ENCODE measurements at regions not wholly inside any gene's neighbourhood (a gene's known extent, or its start where the extent isn't known, plus 50 kb on each side); places are given as distances from the start of the nearest gene placed in this dataset.

DNA sequence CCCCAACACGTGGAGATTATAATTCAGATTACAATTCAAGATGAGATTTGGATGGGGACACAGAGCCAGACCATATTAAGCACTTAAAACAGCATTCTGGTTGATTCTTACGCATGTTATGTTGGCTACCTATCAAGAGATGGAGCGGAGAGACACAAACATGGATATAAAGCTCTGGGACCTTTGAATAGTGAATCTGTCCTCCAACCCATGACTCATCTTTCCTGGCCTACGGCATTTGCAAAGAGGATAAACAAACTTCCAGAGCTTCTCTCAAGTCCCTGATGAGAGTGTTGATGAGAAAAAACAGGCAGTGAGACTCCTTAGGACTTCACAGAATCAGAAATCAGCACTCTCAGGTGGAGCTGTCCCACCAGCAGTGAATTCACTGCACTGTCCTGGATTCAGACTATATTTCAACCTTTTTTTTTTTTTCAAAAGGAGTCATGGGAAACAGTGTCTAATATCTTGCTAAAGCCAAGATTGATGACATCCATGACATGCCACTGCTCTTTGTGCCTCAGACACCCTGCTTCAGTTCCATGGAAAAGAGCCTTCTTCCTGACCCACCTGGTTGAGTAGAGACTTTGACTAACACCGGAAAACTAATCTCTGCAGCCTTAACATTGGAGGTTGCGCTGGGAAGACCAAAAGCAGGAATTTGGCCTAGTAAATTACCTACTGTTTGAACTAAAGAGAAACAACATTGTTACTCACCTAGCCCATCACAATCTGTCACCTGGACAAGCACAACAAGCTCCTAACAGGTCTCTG lies 62.1 kb upstream of the NPAS2 start:
- DNase-seq (ENCODE audit: low spot score in 2 of 2) (no peak), ATAC-seq (no peak)
- H3K27ac Mint-ChIP-seq = no peak overlapping the region
- peaks cover 0 to 7% of the 10 kb centered on the region in 2 donors for H3K36me3 Mint-ChIP-seq
- H3K9me3 Mint-ChIP-seq = peaks cover 3 to 15% of the 10 kb centered on the region in 2 donors

DNA sequence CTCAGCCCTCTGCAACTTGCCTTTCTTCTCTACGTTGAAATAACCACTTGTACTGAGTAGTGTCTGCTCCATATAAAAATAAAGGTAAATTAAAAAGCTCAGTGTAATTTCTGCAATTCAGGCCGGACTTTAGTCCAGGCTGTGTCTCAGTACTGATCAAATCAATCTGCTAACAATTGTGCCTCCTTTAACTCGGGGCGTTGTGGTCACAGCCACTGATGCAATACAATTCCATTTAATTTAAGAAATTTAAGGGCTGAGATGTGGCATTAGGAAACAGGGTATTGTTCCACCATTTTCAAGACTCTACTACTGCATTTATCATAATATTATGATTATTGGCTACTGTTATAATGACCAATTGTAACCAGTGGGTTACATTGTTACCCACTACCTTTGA lies 60.0 kb upstream of the NPAS2 start:
- Mint-ChIP-seq H3K27ac (no peak overlapping the region), H3K9me3 (peaks cover 3 to 19% of the 10 kb centered on the region in 2 donors), H3K36me3 (peaks cover 0 to 14% of the 10 kb centered on the region in 2 donors)
- ATAC-seq (no peak), DNase-seq (ENCODE audit: low spot score in 2 of 2) (no peak)

DNA sequence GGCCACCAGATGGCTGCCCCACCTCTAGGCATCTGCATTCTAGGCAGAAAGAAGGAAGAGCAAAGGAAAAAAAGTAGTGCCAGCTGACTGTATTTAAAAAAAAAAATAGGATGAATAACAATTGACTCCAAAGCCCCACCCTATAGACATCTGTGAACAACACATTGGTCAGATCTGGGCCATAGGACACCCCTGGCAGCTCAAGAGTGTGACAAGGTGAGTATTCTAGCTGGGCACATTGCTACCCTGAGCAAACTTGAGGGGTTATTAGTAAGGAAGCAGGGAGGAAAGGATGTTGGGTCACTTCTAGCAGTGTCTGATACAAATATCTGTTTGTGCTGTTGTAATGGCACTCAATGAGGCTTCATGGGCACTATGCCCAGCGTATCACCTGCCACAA lies 58.6 kb upstream of the NPAS2 start:
- H3K9me3 Mint-ChIP-seq = peaks cover 3 to 14% of the 10 kb centered on the region in 2 donors
- no peak overlapping the region for H3K27ac Mint-ChIP-seq
- peaks cover 0 to 14% of the 10 kb centered on the region in 2 donors for H3K36me3 Mint-ChIP-seq
- ATAC-seq (no peak), DNase-seq (ENCODE audit: low spot score in 2 of 2) (no peak)

DNA sequence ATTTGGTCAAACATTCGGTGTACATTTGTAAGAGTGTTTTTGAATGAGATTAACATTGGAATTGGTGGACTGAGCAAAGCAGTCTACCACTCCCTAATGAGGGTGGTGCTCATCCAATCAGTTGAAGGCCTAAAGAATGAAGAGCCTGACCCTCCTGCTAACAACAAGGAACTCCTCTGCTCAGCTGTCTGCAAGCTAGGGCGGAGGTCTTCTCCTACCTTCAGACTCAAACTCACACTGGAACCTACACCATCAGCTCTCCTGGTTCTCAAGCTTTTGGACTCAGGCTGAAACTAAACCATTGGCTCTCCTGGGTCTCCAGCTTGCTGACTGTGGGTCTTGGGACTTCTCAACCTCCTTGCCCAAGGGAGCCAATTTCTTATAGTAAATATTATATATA lies 55.5 kb upstream of the NPAS2 start:
- peaks cover 0 to 4% of the 10 kb centered on the region in 2 donors for H3K9me3 Mint-ChIP-seq
- no peak for ATAC-seq
- H3K36me3 Mint-ChIP-seq = peaks cover 0 to 6% of the 10 kb centered on the region in 2 donors
- DNase-seq (ENCODE audit: low spot score in 2 of 2) = no peak
- no peak overlapping the region for H3K27ac Mint-ChIP-seq

DNA sequence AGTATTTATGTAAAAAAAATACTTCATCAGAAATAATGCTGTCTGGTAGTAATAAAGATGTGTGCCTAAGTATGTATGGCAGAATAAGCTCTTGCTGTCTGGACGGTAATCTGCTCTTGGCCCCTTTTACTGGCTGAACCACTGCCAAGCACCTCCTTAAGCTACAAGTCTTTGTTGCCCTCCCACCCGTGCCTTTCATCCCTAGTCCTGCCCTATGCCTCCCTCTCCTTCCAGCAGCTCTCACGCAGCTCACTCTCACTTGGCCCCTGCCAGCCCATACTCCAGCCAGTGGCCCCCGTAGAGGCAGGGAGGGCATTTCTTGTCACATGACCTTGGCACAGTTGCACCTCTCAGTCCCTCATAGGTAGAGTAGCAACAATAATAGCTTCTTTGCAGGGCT lies 54.5 kb upstream of the NPAS2 start:
- DNase-seq (ENCODE audit: low spot score in 2 of 2) (no peak), ATAC-seq (no peak)
- peaks cover 0 to 6% of the 10 kb centered on the region in 2 donors for H3K36me3 Mint-ChIP-seq
- peaks cover 0 to 4% of the 10 kb centered on the region in 2 donors for H3K9me3 Mint-ChIP-seq
- no peak overlapping the region for H3K27ac Mint-ChIP-seq

DNA sequence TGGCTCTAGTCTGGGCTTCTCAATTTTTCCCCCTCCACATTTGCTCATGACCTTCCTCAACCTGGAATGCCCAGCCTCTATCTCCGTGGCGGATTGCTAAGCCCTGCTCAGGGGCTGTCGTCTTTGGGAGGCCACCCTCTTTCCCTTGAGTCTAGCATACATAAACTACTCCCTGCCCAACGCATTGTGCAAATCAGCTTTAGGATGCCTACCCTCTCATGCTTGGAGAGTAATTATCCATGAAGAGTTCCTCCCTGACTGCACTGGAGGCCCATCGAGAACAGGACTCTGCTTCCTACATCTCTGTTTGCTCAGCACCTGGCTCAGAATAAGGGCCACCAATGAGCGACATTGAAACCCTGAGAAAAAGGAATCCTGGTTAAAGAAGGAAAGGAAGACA lies 53.7 kb upstream of the NPAS2 start:
- H3K36me3 Mint-ChIP-seq = peaks cover 0 to 6% of the 10 kb centered on the region in 2 donors
- no peak overlapping the region for H3K27ac Mint-ChIP-seq
- DNase-seq (ENCODE audit: low spot score in 2 of 2) (no peak), ATAC-seq (no peak)
- H3K9me3 Mint-ChIP-seq = peaks cover 0 to 4% of the 10 kb centered on the region in 2 donors

DNA sequence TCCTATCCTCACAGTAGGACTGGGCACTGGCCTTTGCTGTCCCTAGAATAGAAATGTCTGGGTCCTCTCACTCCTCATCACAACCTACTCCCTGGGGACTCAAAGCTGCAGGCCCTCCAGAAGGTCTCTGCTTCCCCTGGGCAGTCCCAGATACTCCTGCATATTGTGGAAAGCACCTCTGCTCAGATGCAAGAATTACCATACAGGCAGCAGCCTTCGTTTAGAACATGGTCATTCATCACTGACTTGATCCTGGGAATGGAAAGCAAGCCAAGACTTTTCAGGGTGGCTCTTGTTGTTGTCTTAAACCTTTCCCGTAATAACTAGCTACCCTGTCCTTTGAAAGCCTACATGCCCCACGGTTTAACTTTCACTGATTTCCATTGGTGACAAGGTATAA lies 53.1 kb upstream of the NPAS2 start:
- Mint-ChIP-seq H3K36me3 (peaks cover 0 to 6% of the 10 kb centered on the region in 2 donors), H3K9me3 (peaks cover 0 to 4% of the 10 kb centered on the region in 2 donors), H3K27ac (no peak overlapping the region)
- ATAC-seq (no peak), DNase-seq (ENCODE audit: low spot score in 2 of 2) (no peak)

DNA sequence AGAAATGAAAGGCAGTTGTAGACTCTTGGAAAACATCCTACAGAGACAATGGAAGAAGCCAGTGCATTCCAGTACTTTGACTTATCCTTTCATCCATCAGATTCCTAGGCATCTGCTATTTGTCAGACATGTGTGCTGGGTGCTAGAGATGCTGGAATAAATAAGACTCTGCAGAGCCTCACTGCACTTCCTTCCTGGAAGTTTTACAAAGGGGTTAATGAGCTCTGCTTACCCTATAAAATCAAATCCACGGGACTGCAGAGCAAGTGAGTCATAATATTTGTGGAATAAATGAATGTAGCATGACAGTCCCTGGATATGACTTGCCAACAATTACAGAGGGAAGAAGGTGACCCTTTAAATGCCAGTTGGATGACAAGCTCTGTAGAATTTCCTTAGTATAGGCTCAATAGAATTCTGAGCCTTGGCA lies 52.7 kb upstream of the NPAS2 start:
- ATAC-seq = no peak
- H3K9me3 Mint-ChIP-seq = peaks cover 0 to 4% of the 10 kb centered on the region in 2 donors
- no peak for DNase-seq (ENCODE audit: low spot score in 2 of 2)
- H3K27ac Mint-ChIP-seq = no peak overlapping the region
- peaks cover 0 to 6% of the 10 kb centered on the region in 2 donors for H3K36me3 Mint-ChIP-seq

DNA sequence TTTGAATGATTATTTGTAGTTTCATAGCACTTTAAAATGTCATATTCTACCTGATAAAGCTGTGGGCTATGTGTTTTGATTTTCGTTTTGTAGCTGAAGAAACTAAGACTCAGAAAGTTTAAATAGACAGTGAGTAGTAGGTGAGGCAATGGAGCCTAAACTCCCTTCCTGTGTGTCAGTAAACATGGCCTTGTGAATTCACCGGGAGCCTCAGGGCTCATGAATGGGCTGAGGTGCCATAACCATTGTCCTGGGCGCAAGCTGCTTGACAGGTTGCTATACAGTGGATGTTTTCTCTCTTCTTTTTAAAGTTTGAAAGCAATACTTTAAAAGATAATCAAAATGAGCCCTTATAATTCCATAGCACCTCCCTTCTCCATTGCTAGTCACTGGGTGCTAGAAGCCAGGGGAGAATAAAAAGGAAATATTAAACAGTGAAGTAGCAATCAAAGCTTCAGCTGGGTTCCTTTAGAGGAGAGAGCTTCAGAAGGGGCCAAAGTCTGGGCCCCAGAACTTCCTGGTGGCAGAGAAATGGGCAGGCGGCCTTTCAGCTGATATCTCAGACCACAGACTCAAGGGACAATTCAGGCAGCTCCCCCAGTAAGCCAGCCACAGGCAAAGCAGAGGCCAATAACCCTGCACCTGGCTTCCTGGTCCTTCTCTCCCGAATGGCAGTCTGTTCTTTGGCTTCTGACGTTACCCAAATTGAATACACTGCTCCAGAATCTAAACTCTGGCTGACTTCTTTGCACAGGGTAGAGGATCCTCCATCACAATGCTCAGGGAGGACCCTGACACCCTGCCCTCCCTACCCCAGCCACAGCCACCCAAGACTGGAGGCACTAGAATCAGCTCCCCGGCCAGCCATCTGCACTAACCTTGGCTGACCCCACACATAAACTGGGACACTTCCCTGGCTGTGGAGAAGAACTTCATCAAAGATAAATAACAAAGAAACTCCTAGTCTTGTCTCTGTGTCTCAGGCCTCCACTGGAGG lies 51.8 kb upstream of the NPAS2 start:
- Mint-ChIP-seq H3K27ac (no peak overlapping the region), H3K9me3 (peaks cover 0 to 4% of the 10 kb centered on the region in 2 donors), H3K36me3 (peaks cover 0 to 6% of the 10 kb centered on the region in 2 donors)
- DNase-seq (ENCODE audit: low spot score in 2 of 2) (no peak), ATAC-seq (no peak)
